Parathyroid adenoma (tissue), 2 donors: ENCODE measurements at regions not wholly inside any gene's neighbourhood (a gene's known extent, or its start where the extent isn't known, plus 50 kb on each side); places are given as distances from the start of the nearest gene placed in this dataset.

Experiments used
- H2AFZ ChIP-seq: fragments of 300-600 bp; sonication (generic); one replicate; pipeline ENCODE4 v1.7.0; 2017; ENCODE audit warnings: antibody characterized with exemption, mild to moderate bottlenecking
- H3K27ac ChIP-seq: fragments of 300-600 bp; sonication (generic); one replicate; pipeline ENCODE4 v1.7.0; 2017
- H3K27me3 ChIP-seq: fragments of 300-600 bp; sonication (generic); one replicate; pipeline ENCODE4 v1.7.0; 2017; ENCODE audit warnings: low read length; ENCODE audit not compliant: control insufficient read depth, insufficient read depth
- H3K36me3 ChIP-seq: fragments of 300-600 bp; sonication (generic); one replicate; pipeline ENCODE4 v1.7.0; 2017; ENCODE audit warnings: low read length; ENCODE audit not compliant: control insufficient read depth, insufficient read depth
- H3K4me1 ChIP-seq: fragments of 300-600 bp; sonication (generic); one replicate; pipeline ENCODE4 v1.7.0; 2017; ENCODE audit warnings: control low read depth
- H3K4me2 ChIP-seq: fragments of 300-600 bp; sonication (generic); one replicate; pipeline ENCODE4 v1.7.0; 2017; ENCODE audit warnings: low read length
- H3K4me3 ChIP-seq: fragments of 300-600 bp; sonication (generic); one replicate; pipeline ENCODE4 v1.7.0; 2017; ENCODE audit warnings: low read depth, low read length
- H3K79me2 ChIP-seq: fragments of 300-600 bp; sonication (generic); one replicate; pipeline ENCODE4 v1.7.0; 2017; ENCODE audit warnings: control low read depth
- H3K9ac ChIP-seq: fragments of 300-600 bp; sonication (generic); one replicate; pipeline ENCODE4 v1.7.0; 2017; ENCODE audit warnings: mild to moderate bottlenecking
- H3K9me3 ChIP-seq: fragments of 300-600 bp; sonication (generic); one replicate; pipeline ENCODE4 v1.7.0; 2017; ENCODE audit warnings: low read length; ENCODE audit not compliant: control insufficient read depth
- TF ChIP-seq, protein P1 (sequence below): fragments of 300-600 bp; sonication (generic); IDR thresholded peaks from one replicate; pipeline ENCODE4 v1.7.0; 2017; ENCODE audit warnings: antibody characterized with exemption, mild to moderate bottlenecking
- donor health status: primary hyperparathyroidism.

DNA sequence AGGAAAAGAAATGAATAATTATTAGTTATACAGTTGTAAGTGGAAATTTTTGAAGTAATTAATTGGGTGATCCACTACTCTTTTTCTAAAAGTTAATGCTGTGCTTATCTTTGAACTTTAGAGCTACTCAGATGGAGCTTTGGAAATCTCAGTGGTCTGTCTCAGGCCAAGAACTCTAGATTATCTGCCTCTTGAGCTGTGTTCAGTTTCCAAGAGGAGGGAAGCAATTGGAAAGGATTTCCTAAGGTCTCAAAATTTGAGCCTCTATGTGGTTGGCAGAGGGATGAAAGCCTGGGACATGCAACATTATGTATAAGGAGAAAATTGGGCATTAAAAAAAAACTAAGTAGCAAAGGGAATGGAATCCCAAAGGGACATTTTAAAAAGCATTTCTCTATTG lies 334.0 kb upstream of the PRICKLE1 start:
- Histone ChIP-seq H3K4me2 (no peak overlapping the region), H3K36me3 (no peaks in the 10 kb centered on the region), H3K9ac (no peak overlapping the region), H3K27ac (no peak overlapping the region), H3K27me3 (no peaks in the 10 kb centered on the region), H3K79me2 (no peaks in the 10 kb centered on the region), H3K4me1 (peaks cover 3% of the 10 kb centered on the region), H3K9me3 (no peaks in the 10 kb centered on the region), H3K4me3 (no peak overlapping the region), H2AFZ (no peak overlapping the region)
- TF ChIP-seq, protein P1, sequence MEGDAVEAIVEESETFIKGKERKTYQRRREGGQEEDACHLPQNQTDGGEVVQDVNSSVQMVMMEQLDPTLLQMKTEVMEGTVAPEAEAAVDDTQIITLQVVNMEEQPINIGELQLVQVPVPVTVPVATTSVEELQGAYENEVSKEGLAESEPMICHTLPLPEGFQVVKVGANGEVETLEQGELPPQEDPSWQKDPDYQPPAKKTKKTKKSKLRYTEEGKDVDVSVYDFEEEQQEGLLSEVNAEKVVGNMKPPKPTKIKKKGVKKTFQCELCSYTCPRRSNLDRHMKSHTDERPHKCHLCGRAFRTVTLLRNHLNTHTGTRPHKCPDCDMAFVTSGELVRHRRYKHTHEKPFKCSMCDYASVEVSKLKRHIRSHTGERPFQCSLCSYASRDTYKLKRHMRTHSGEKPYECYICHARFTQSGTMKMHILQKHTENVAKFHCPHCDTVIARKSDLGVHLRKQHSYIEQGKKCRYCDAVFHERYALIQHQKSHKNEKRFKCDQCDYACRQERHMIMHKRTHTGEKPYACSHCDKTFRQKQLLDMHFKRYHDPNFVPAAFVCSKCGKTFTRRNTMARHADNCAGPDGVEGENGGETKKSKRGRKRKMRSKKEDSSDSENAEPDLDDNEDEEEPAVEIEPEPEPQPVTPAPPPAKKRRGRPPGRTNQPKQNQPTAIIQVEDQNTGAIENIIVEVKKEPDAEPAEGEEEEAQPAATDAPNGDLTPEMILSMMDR = no peak

- Histone ChIP-seq H3K9ac (no peak overlapping the region), H3K79me2 (no peaks in the 10 kb centered on the region), H3K4me3 (no peak overlapping the region), H3K4me1 (peaks cover 3% of the 10 kb centered on the region), H3K4me2 (no peak overlapping the region), H3K9me3 (no peaks in the 10 kb centered on the region), H3K27me3 (no peaks in the 10 kb centered on the region), H2AFZ (no peak overlapping the region), H3K27ac (no peak overlapping the region), H3K36me3 (no peaks in the 10 kb centered on the region)
- TF ChIP-seq, protein P1 = no peak
Observed at GRCh38 chr12:42923156-42923555, 333.6 kb upstream of the PRICKLE1 start.

- no peak overlapping the region for H3K4me3 ChIP-seq
- no peaks in the 10 kb centered on the region for H3K27me3 ChIP-seq
- TF ChIP-seq, protein P1 = no peak
- no peak overlapping the region for H3K9ac ChIP-seq
- H3K79me2 ChIP-seq = no peaks in the 10 kb centered on the region
- H3K9me3 ChIP-seq = no peaks in the 10 kb centered on the region
- H3K4me2 ChIP-seq = no peak overlapping the region
- no peak overlapping the region for H2AFZ ChIP-seq
- H3K4me1 ChIP-seq = peaks cover 3% of the 10 kb centered on the region
- no peak overlapping the region for H3K27ac ChIP-seq
- no peaks in the 10 kb centered on the region for H3K36me3 ChIP-seq
Observed at GRCh38 chr12:42922505-42922850, 332.9 kb upstream of the PRICKLE1 start.

DNA sequence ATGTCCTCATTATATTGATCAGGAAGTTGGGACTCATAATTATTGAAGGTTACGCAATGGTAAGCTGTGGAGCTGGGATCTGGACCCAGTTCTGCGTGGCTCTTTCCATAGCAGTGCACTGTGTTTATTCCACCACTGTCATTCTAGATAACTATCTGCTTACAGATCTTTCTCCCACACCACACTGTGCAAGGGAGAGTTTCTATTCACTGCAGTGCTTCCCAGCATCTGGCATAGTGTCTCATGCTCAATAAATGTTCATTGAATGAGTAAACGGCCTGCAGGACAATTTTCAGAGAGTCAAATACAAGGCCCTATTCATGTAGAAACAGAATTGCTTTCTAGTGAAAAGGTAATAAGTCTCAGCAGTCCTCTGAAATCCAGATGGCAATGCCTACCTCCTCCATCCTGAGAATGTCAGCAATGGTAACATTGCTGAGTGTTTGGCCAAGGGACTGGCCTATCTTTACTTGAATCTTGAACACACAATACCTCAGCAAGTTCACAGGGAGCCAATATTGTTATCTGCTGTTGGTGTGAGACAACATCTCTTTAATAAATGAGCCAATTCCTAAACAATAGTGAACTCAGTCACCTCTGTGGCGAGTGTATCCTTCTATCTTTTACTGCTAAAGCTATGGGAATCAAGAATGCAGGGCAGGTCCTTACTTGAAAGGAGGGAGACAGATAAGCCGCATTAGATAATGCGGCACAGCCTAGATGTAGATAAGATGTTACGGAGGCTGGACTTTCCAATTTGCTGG lies 332.4 kb upstream of the PRICKLE1 start:
- H2AFZ ChIP-seq = no peak overlapping the region
- H3K9me3 ChIP-seq = no peaks in the 10 kb centered on the region
- no peak overlapping the region for H3K27ac ChIP-seq
- H3K79me2 ChIP-seq = no peaks in the 10 kb centered on the region
- TF ChIP-seq, protein P1 = no peak
- H3K27me3 ChIP-seq = no peaks in the 10 kb centered on the region
- H3K9ac ChIP-seq = no peak overlapping the region
- peak overlapping the region; percentile 17 for H3K4me2 ChIP-seq
- H3K4me1 ChIP-seq = peaks cover 3% of the 10 kb centered on the region
- H3K4me3 ChIP-seq = no peak overlapping the region
- no peaks in the 10 kb centered on the region for H3K36me3 ChIP-seq

DNA sequence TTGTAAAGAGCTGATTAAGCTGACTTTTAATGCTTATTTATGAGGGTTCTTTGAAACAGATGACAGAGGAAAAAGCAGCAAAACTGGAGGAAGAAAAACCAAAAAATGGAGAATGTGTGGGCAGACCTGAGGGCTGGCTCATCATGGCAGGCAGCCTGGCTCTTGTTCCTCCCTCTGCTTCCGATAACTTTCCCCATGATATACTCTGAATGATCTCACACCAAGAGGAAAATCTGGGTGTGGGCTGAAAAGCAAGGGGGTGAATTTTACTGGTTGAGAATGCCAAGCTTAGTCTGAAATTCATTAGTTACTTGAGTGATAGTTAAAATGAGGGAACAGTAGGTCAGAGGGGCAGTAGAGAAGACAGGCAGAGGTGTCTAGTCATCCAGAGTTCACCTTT lies 330.1 kb upstream of the PRICKLE1 start:
- Histone ChIP-seq H3K9ac (no peak overlapping the region), H3K27ac (no peak overlapping the region), H3K9me3 (no peaks in the 10 kb centered on the region), H3K4me2 (no peak overlapping the region), H3K79me2 (no peaks in the 10 kb centered on the region), H2AFZ (no peak overlapping the region), H3K4me3 (no peak overlapping the region), H3K36me3 (no peaks in the 10 kb centered on the region), H3K27me3 (no peaks in the 10 kb centered on the region), H3K4me1 (peaks cover 3% of the 10 kb centered on the region)
- TF ChIP-seq, protein P1 = no peak
